Activated CD4-positive, alpha-beta T cell treated with anti-CD3 and anti-CD28 coated beads, Interleukin-2, amount 10 ng/mL, durations not matched to agents 7 days and 5 days (primary cell): ENCODE measurements at regions not wholly inside any gene's neighbourhood (a gene's known extent, or its start where the extent isn't known, plus 50 kb on each side); places are given as distances from the start of the nearest gene placed in this dataset.

Source experiments
- CTCF ChIA-PET: fragments of 350-600 bp; sonication (Branson Sonifier 250); formaldehyde crosslinking; loops from one replicate; lab custom pipeline; 2021; ENCODE audit warnings: antibody characterized with exemption; lab: Charles Lee
- POLR2A ChIA-PET: fragments of 350-600 bp; sonication (Branson Sonifier 250); formaldehyde crosslinking; loops from one replicate; lab custom pipeline; 2021; ENCODE audit warnings: antibody characterized with exemption; lab: Charles Lee
- DNase-seq: peaks from one replicate; pipeline ENCODE4 v3.0.0-alpha.2; 2020
- H3K27ac Mint-ChIP-seq: one replicate; pipeline ENCODE4 v1.8.0; 2021; ENCODE audit warnings: mild to moderate bottlenecking, moderate library complexity, mixed read lengths
- H3K27me3 Mint-ChIP-seq: one replicate; pipeline ENCODE4 v1.8.0; 2021; ENCODE audit warnings: mixed read lengths
- H3K36me3 Mint-ChIP-seq: one replicate; pipeline ENCODE4 v1.8.0; 2021; ENCODE audit warnings: low read depth, mixed read lengths
- H3K4me1 Mint-ChIP-seq: one replicate; pipeline ENCODE4 v1.8.0; 2021; ENCODE audit warnings: mixed read lengths
- H3K4me3 Mint-ChIP-seq: one replicate; pipeline ENCODE4 v1.8.0; 2021; ENCODE audit warnings: mild to moderate bottlenecking, moderate library complexity, mixed read lengths
- H3K9me3 Mint-ChIP-seq: one replicate; pipeline ENCODE4 v1.8.0; 2021; ENCODE audit warnings: mixed read lengths

GRCh38 chr9:26358836-26359235 lies 533.8 kb downstream of the CAAP1 start:
- Mint-ChIP-seq H3K4me3 (no peak overlapping the region), H3K36me3 (no peaks in the 10 kb centered on the region), H3K9me3 (peaks cover 6% of the 10 kb centered on the region), H3K4me1 (no peaks in the 10 kb centered on the region), H3K27ac (no peak overlapping the region), H3K27me3 (no peaks in the 10 kb centered on the region)
- no peak for DNase-seq
- ChIA-PET CTCF (no interaction called here), POLR2A (no interaction called here)

GRCh38 chr9:26357803-26358344 lies 534.7 kb downstream of the CAAP1 start:
- no peaks in the 10 kb centered on the region for H3K36me3 Mint-ChIP-seq

GRCh38 chr9:26356491-26356890 lies 536.1 kb downstream of the CAAP1 start:
- no peak for DNase-seq
- Mint-ChIP-seq H3K27me3 (no peaks in the 10 kb centered on the region), H3K4me3 (no peak overlapping the region), H3K27ac (no peak overlapping the region), H3K36me3 (no peaks in the 10 kb centered on the region), H3K9me3 (peaks cover 5% of the 10 kb centered on the region), H3K4me1 (no peaks in the 10 kb centered on the region)
- ChIA-PET CTCF (no interaction called here), POLR2A (no interaction called here)

More at GRCh38 chr9:26357803-26358344, 534.7 kb downstream of the CAAP1 start:
- ChIA-PET CTCF (no interaction called here), POLR2A (no interaction called here)
- Mint-ChIP-seq H3K27me3 (no peaks in the 10 kb centered on the region), H3K4me3 (no peak overlapping the region), H3K9me3 (peaks cover 6% of the 10 kb centered on the region), H3K27ac (no peak overlapping the region), H3K4me1 (no peaks in the 10 kb centered on the region)
- no peak for DNase-seq

GRCh38 chr9:26346942-26347477 lies 545.6 kb downstream of the CAAP1 start:
- Mint-ChIP-seq H3K27me3 (no peaks in the 10 kb centered on the region), H3K36me3 (no peaks in the 10 kb centered on the region), H3K9me3 (peaks cover 7% of the 10 kb centered on the region), H3K4me1 (no peaks in the 10 kb centered on the region), H3K27ac (no peak overlapping the region), H3K4me3 (no peak overlapping the region)
- ChIA-PET POLR2A (no interaction called here), CTCF (no interaction called here)
- DNase-seq, result no peak

- Mint-ChIP-seq H3K9me3 (peaks cover 4% of the 10 kb centered on the region), H3K36me3 (no peaks in the 10 kb centered on the region), H3K4me1 (no peaks in the 10 kb centered on the region), H3K4me3 (no peak overlapping the region), H3K27me3 (no peaks in the 10 kb centered on the region), H3K27ac (no peak overlapping the region)
- ChIA-PET CTCF (no interaction called here), POLR2A (no interaction called here)
- DNase-seq, result no peak
These were observed 551.1 kb downstream of the CAAP1 start for GRCh38 chr9:26341545-26341944.

- Mint-ChIP-seq H3K36me3 (no peaks in the 10 kb centered on the region), H3K27ac (no peak overlapping the region), H3K4me3 (no peak overlapping the region), H3K27me3 (no peaks in the 10 kb centered on the region), H3K9me3 (peaks cover 4% of the 10 kb centered on the region), H3K4me1 (no peaks in the 10 kb centered on the region)
- DNase-seq, result no peak
- CTCF ChIA-PET, result no interaction called here
- POLR2A ChIA-PET, result no interaction called here
These were observed 552.8 kb downstream of the CAAP1 start for GRCh38 chr9:26339796-26340195.

- Mint-ChIP-seq H3K27me3 (no peaks in the 10 kb centered on the region), H3K4me1 (no peaks in the 10 kb centered on the region)
These were observed 557.5 kb downstream of the CAAP1 start for GRCh38 chr9:26335116-26335515.

GRCh38 chr9:26334706-26335105 lies 557.9 kb downstream of the CAAP1 start:
- no peaks in the 10 kb centered on the region for H3K36me3 Mint-ChIP-seq
- peaks cover 2% of the 10 kb centered on the region for H3K9me3 Mint-ChIP-seq
- no peak overlapping the region for H3K27ac Mint-ChIP-seq
- no peak overlapping the region for H3K4me3 Mint-ChIP-seq
- ChIA-PET CTCF (no interaction called here), POLR2A (no interaction called here)
- DNase-seq, result no peak
- no peaks in the 10 kb centered on the region for H3K27me3 Mint-ChIP-seq
- H3K4me1 Mint-ChIP-seq, result no peaks in the 10 kb centered on the region

More at GRCh38 chr9:26335116-26335515, 557.5 kb downstream of the CAAP1 start:
- Mint-ChIP-seq H3K27ac (no peak overlapping the region), H3K9me3 (peaks cover 2% of the 10 kb centered on the region), H3K36me3 (no peaks in the 10 kb centered on the region), H3K4me3 (no peak overlapping the region)
- DNase-seq, result no peak
- POLR2A ChIA-PET, result no interaction called here
- CTCF ChIA-PET, result no interaction called here

- no peaks in the 10 kb centered on the region for H3K27me3 Mint-ChIP-seq
- no peaks in the 10 kb centered on the region for H3K9me3 Mint-ChIP-seq
- ChIA-PET POLR2A (no interaction called here), CTCF (no interaction called here)
- H3K4me3 Mint-ChIP-seq, result no peak overlapping the region
- H3K27ac Mint-ChIP-seq, result no peak overlapping the region
- no peak for DNase-seq
- no peaks in the 10 kb centered on the region for H3K36me3 Mint-ChIP-seq
- H3K4me1 Mint-ChIP-seq, result no peaks in the 10 kb centered on the region
These were observed 561.4 kb downstream of the CAAP1 start for GRCh38 chr9:26331223-26331622.

- no peak for DNase-seq
- H3K9me3 Mint-ChIP-seq, result no peaks in the 10 kb centered on the region
- no peak overlapping the region for H3K27ac Mint-ChIP-seq
- no peaks in the 10 kb centered on the region for H3K4me1 Mint-ChIP-seq
- POLR2A ChIA-PET, result no interaction called here
- no peak overlapping the region for H3K4me3 Mint-ChIP-seq
- CTCF ChIA-PET, result interaction anchor here (0.6 kb wide), 1 partner anchor 447 kb away, joined by 3 read pairs; no protein-coding TSS in a partner anchor
- no peaks in the 10 kb centered on the region for H3K36me3 Mint-ChIP-seq
- H3K27me3 Mint-ChIP-seq, result no peaks in the 10 kb centered on the region
These were observed 562.6 kb downstream of the CAAP1 start for GRCh38 chr9:26329974-26330373.

GRCh38 chr9:26326563-26326962 lies 566.0 kb downstream of the CAAP1 start:
- DNase-seq, result peak; percentile 10
- POLR2A ChIA-PET, result no interaction called here
- Mint-ChIP-seq H3K9me3 (no peaks in the 10 kb centered on the region), H3K27ac (no peak overlapping the region), H3K36me3 (no peaks in the 10 kb centered on the region), H3K27me3 (no peaks in the 10 kb centered on the region), H3K4me3 (no peak overlapping the region), H3K4me1 (no peaks in the 10 kb centered on the region)
- CTCF ChIA-PET, result no interaction called here

- Mint-ChIP-seq H3K27ac (no peak overlapping the region), H3K27me3 (no peaks in the 10 kb centered on the region), H3K4me1 (no peaks in the 10 kb centered on the region), H3K9me3 (no peaks in the 10 kb centered on the region), H3K4me3 (no peak overlapping the region), H3K36me3 (no peaks in the 10 kb centered on the region)
- no peak for DNase-seq
- ChIA-PET CTCF (interaction anchor here (1.0 kb wide), 1 partner anchor 8 kb away, joined by 3 read pairs; no protein-coding TSS in a partner anchor), POLR2A (no interaction called here)
These were observed 567.2 kb downstream of the CAAP1 start for GRCh38 chr9:26325444-26325829.

- H3K4me1 Mint-ChIP-seq, result no peaks in the 10 kb centered on the region
These were observed 567.7 kb downstream of the CAAP1 start for GRCh38 chr9:26324786-26325443.

More at GRCh38 chr9:26324786-26325443, 567.7 kb downstream of the CAAP1 start:
- ChIA-PET CTCF (interaction anchor here (1.0 kb wide), 1 partner anchor 9 kb away, joined by 3 read pairs; no protein-coding TSS in a partner anchor), POLR2A (no interaction called here)
- no peak overlapping the region for H3K27ac Mint-ChIP-seq
- H3K4me3 Mint-ChIP-seq, result no peak overlapping the region
- H3K27me3 Mint-ChIP-seq, result no peaks in the 10 kb centered on the region
- H3K9me3 Mint-ChIP-seq, result no peaks in the 10 kb centered on the region
- DNase-seq, result no peak
- no peaks in the 10 kb centered on the region for H3K36me3 Mint-ChIP-seq
